SIG-M5 treated with dmso at 0.1 percent for 504 hours (cell line): ENCODE measurements at regions not wholly inside any gene's neighbourhood (a gene's known extent, or its start where the extent isn't known, plus 50 kb on each side); places are given as distances from the start of the nearest gene placed in this dataset.
"Not testable (repeated sequence)": the region's sequence is repeated elsewhere in the genome, so short reads cannot be mapped to it uniquely, and the experiment has no call there.

Source experiments
- DNase-seq: peaks from one replicate; lab custom pipeline; 2025; ENCODE audit not compliant: unreplicated experiment; lab: John Stamatoyannopoulos, UW

DNA sequence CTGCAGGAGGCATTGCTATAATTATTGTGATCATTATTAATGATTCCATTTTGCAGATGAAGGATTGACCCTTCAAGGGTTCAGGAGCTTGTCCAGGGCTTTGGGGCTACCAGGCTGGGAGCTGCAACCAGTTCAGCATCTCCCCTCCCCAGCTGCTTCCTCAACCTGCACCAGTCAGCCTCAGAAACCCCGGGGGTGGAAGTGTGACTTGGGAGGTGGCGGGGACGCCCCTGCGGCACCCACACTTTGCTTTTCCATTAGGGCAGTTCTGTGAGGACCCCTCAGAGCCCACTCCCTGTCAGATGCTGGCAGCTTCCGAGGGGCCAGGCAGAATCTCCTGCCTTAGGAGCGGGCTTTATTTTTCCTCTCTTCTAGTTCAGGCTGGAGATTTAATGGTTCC is 85.6 kb downstream of the OLFM1 start:
- DNase-seq: no peak

- no peak for DNase-seq
Observed at GRCh38 chr9:135174248-135174647, 86.8 kb downstream of the OLFM1 start.

- no peak for DNase-seq
Observed at GRCh38 chr9:135174981-135175380, 87.5 kb downstream of the OLFM1 start.

DNA sequence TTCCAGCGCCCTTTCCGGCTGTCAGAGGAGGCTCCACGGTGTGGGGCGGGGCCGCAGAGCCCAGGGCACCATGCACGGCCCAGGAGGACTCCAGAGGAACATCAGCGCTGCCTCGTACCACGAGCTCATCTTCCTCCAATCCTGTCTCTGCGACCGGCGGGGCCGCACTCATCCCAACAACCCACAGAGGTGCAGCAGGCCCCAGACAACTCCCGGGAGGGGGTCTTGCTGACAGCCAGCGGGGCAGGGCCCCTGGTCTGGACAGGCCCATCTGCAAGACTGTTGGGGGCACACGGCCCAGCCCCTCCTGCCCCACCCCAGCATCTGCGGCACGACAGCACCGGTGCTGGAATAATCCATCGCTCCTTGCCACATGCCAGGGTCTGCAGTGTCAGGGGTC is 88.8 kb downstream of the OLFM1 start:
- DNase-seq: no peak

DNA sequence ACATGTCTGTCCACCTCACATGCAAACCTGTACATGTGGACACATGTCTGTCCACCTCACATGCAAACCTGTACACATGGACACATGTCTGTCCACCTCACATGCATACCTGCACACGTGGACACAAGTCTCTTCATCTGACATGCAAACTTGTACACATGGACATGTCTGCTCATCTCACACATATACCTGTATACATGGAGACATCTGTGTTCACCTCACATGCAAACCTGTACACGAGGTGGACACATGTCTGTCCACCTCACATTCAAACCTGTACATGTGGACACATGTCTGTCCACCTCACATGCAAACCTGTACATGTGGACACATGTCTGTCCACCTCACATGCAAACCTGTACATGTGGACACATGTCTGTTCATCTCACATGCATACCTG is 90.1 kb downstream of the OLFM1 start:
- DNase-seq: not testable (repeated sequence)

GRCh38 chr9:135178498-135178897 is 91.0 kb downstream of the OLFM1 start:
- DNase-seq: no peak

DNA sequence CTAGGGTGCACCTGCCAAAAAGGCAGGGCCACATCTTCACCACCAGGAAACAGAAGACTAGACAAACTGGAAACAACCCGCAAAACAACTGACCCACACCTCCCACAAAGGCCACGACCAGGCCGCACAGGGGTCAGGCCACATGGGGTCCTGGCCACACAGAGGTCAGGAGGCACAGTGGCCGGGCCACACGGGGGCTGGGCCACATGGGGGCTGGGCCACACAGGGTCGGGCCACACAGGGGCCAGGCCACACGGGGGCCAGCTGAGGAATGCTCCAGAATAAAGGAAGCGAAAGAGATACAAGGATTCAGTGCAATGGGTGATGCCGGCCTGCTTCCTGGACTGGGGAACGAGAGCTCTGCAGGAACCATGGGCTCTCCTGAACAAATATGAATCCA is 91.6 kb downstream of the OLFM1 start:
- DNase-seq: no peak

- no peak for DNase-seq
Observed at GRCh38 chr9:135179976-135180375, 92.5 kb downstream of the OLFM1 start.

- no peak for DNase-seq
Observed at GRCh38 chr9:135180586-135180985, 93.1 kb downstream of the OLFM1 start.

GRCh38 chr9:135181336-135181735 is 93.9 kb downstream of the OLFM1 start:
- DNase-seq: no peak

- DNase-seq: not testable (repeated sequence)
Observed at GRCh38 chr9:135181841-135182240, 94.4 kb downstream of the OLFM1 start.

- DNase-seq: no peak
Observed at GRCh38 chr9:135183069-135183468, 95.6 kb downstream of the OLFM1 start.

GRCh38 chr9:135183528-135184180 is 96.2 kb downstream of the OLFM1 start:
- no peak for DNase-seq

DNA sequence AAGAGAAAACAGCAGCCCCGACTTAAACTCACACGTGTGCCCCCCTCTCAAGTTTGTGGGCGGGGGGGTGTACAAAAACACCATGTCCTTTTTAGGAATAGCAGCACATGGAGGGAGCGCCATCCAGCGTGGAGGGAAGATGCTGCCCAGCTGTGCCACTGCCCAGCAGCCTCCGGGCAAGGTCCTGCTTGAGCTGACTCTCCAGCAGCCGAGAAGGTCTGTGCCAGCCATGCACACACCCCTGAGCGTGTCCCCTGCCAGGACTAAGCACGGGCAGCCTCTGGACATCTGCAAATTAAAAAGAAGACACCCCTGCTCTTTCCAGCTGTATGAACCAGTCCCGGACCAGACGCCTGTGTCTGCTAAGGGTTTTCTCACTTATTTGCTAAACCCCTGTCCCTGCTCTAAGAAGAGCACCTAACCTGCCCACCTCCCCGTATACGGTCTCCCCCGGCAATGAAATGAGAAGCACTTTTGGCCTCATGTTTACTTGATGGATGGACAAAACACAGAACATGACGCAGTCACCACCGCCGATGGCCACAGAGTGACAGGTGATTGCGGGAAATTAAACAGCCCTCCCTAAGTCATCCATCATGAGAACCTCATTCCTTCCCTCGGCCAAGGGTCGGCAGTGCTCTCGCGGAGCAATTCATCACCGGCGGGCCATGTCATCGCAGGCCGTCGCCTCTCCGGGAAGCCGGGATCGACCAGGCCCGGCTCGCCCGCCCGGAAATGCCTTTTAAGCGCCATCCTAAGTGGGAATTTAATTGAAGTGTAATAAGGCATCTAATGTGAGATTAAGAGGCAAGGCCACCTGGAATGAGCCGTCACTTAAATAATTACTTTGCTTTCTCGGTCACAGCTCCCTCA is 96.9 kb downstream of the OLFM1 start:
- DNase-seq: no peak

GRCh38 chr9:135185060-135185459 is 97.6 kb downstream of the OLFM1 start:
- no peak for DNase-seq

DNA sequence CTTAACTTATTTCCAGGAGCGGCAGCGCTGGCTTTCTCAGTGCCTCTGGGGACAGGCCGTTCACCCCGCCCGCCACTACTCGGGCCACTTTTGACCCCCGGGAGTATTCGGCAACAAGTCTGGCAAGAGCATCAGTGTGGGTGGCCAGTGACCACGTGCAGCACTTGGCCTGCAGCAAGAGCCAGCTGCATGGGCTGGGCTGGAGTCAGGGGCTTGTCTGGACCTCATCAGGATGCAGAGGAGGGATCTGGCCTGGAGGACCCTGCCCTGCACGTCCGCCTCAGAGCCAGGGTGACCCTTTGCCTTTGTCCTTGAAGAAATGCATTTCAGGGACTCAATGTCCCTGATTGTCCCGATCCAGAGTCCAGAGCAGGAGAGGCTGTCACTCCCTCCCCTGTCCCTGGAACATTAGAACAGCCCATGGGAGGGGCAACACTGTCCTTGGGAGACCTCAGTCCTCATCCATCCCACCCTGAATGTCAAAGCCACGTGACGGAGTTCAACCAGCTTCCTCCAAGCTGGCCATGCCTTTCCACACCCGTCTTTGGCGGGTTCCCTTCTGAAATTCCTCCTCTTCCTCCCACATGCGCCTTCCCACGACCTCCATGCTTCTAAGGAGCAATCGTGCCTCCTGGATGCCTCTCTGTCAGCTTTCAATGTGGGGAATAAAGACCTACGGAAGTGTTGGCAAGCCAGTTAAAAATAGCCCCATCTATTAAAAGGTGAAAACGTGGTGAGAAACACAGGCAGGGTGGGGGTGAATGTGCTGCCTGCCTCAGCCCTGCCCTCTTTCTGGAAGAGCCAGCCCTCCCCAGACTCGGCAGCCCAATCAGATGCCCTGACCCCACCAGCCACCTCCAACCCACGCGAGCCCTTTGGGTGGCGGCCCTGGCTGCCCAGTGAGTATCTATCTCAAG is 99.0 kb downstream of the OLFM1 start:
- no peak for DNase-seq

GRCh38 chr9:135187365-135187764 is 99.9 kb downstream of the OLFM1 start:
- DNase-seq: no peak

GRCh38 chr9:135188681-135189151 is 101.2 kb downstream of the OLFM1 start:
- no peak for DNase-seq

DNA sequence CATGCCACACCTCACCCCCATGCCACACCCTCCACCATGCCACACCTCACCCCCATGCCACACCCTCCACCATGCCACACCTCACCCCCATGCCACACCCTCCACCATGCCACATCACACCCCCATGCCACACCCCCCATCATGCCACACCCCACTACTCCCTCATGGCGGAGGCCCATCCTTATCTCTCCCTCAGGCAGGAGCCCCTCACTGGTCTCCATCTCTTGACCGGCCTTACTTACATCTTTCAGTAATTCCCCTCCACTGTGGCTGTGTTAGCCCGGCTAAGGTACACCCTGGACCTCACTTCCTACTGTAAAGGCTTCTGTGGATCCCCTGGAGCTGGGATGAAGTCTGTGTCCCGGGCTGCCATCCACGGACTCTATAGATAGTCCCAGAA is 102.0 kb downstream of the OLFM1 start:
- no peak for DNase-seq

DNA sequence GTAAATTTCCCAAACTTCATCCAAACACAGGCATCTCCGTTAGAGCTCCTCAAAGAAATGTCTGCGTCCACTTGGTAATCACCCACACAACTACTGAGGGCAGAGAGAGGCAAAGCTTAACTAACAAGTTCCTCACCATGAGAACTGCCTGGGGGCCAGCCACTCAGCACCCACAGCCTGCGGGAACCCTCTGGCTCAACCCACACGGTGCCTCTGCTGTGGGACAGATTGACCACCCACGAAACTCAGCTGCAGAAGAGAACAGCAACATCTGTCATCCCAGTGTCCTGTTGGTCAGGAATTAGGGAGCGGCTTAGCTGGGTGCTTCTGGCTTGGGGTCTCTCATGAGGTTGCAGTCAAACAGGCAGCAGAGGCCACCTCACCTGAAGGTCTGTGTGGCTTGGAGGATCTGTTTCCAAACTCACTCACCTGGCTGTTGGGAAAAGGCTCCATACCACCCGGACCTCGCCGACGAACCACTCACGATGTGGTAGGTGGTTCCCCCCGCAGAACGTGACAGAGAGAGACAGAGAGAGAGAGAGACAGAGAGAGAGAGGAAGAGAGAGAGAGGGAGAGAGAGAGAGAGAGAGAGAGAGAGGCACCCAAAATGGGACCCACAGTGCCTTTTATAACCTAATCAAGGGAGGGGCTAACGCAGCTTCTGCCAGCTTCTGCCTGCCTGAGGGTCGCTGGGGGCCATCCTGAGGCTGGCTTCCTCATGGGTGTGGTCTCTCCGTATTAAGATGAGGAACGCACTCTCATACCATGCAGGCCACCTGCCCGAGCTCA is 103.5 kb downstream of the OLFM1 start:
- DNase-seq: no peak

GRCh38 chr9:135192686-135193085 is 105.2 kb downstream of the OLFM1 start:
- DNase-seq: no peak
